Sigmoid colon (tissue), 6 donors: ENCODE measurements at regions not wholly inside any gene's neighbourhood (a gene's known extent, or its start where the extent isn't known, plus 50 kb on each side); places are given as distances from the start of the nearest gene placed in this dataset.

Source experiments
- DNase-seq: peaks from one replicate; pipeline ENCODE4 v3.0.0-alpha.2; 2019
- H3K27ac ChIP-seq, 4 donors: fragments of 200-600 bp; sonication (generic); one replicate each; pipeline ENCODE4 v1.5.1; 2016 to 2019; ENCODE audit warnings: mild to moderate bottlenecking in 1 of 4
- H3K27me3 ChIP-seq, 3 donors: fragments of 200-600 bp; sonication (generic); one replicate each; pipeline ENCODE4 v1.5.1; 2019; ENCODE audit warnings: mild to moderate bottlenecking in 1 of 3
- H3K36me3 ChIP-seq, 4 donors: fragments of 200-600 bp; sonication (generic); one replicate each; pipeline ENCODE4 v1.5.1; 2016 to 2019
- H3K4me1 ChIP-seq, 4 donors: fragments of 200-600 bp; sonication (generic); one replicate each; pipeline ENCODE4 v1.5.1; 2017 to 2019
- H3K4me3 ChIP-seq, 4 donors: fragments of 200-600 bp; sonication (generic); one replicate each; pipeline ENCODE4 v1.5.1; 2017 to 2019; ENCODE audit warnings: mild to moderate bottlenecking in 2 of 4, moderate library complexity in 1 of 4
- H3K9me3 ChIP-seq, 4 donors: fragments of 200-600 bp in 3 of 4; sonication (generic) in 3 of 4; one replicate each; pipeline versions ENCODE4 v1.5.1 to v1.6.1; 2013 to 2019
- CTCF ChIP-seq, 4 experiments: fragments of 450-650 bp in 3 of 4; fragments of 200-600 bp in 1 of 4; IDR thresholded peaks; one replicate each; pipeline ENCODE4 v1.5.1; 2016 to 2019; ENCODE audit warnings: antibody characterized with exemption in 4 of 4, mild to moderate bottlenecking in 3 of 4, moderate library complexity in 2 of 4
- EP300 ChIP-seq, 4 donors: sonication (generic); formaldehyde crosslinking; IDR thresholded peaks; one replicate each; pipeline ENCODE4 v1.6.1; 2017; ENCODE audit warnings: antibody characterized with exemption in 4 of 4
- POLR2A ChIP-seq, 2 donors: fragments of 450-650 bp; IDR thresholded peaks; one replicate each; pipeline ENCODE4 v1.6.1; 2016; ENCODE audit warnings: antibody characterized with exemption in 2 of 2, mild to moderate bottlenecking in 2 of 2, moderate library complexity in 2 of 2
- POLR2AphosphoS5 ChIP-seq, 4 donors: sonication (generic); formaldehyde crosslinking; IDR thresholded peaks; one replicate each; pipeline ENCODE4 v1.6.1; 2017; ENCODE audit warnings: antibody characterized with exemption in 4 of 4
- WGBS, 2 donors: extraction: QIAGEN DNeasy Blood & Tissue Kit; methylation state at CpG; one replicate each; pipeline ENCODE4 v1.1.7; 2013; 5-methylcytosine and 5-hydroxymethylcytosine counted together
- intact Hi-C: fragments of 100-400 bp; cut with DNase I; formaldehyde crosslinking; loops from one replicate; pipeline ENCODE4 v1.15.1; 2023
- donor health status: healthy with polysubstance abuse.
- donor health status: healthy.

- Histone ChIP-seq H3K27me3 (no peaks in the 10 kb centered on the region), H3K4me3 (no peak overlapping the region), H3K9me3 (no peaks in the 10 kb centered on the region), H3K27ac (no peak overlapping the region), H3K36me3 (no peaks in the 10 kb centered on the region), H3K4me1 (peaks cover 0 to 6% (median 0%) of the 10 kb centered on the region in 4 donors)
- DNase-seq: no peak
- intact Hi-C loops: no loop called here
- TF ChIP-seq POLR2A (IDR thresholded peaks at IDR 0.05) (no peak), EP300 (IDR thresholded peaks at IDR 0.05) (no peak), POLR2AphosphoS5 (IDR thresholded peaks at IDR 0.05) (no peak), CTCF (IDR thresholded peaks at IDR 0.05) (no peak)
Measured at GRCh38 chr4:77399831-77400230, 205.8 kb upstream of the CXCL13 start.

- WGBS, 2 donors: 52 to 64% methylated on average over 3 of the region's 3 CpGs
- intact Hi-C loops: no loop called here
- TF ChIP-seq POLR2AphosphoS5 (IDR thresholded peaks at IDR 0.05) (no peak), POLR2A (IDR thresholded peaks at IDR 0.05) (no peak), CTCF (IDR thresholded peaks at IDR 0.05) (no peak), EP300 (IDR thresholded peaks at IDR 0.05) (no peak)
Measured at GRCh38 chr4:77413766-77414165, 191.9 kb upstream of the CXCL13 start.

GRCh38 chr4:77415689-77416088, 189.9 kb upstream of the CXCL13 start:
- no peak overlapping the region for H3K27ac ChIP-seq
- no peak for TF ChIP-seq POLR2A (IDR thresholded peaks at IDR 0.05)
- TF ChIP-seq CTCF (IDR thresholded peaks at IDR 0.05): no peak
- TF ChIP-seq POLR2AphosphoS5 (IDR thresholded peaks at IDR 0.05): no peak
- no peak for TF ChIP-seq EP300 (IDR thresholded peaks at IDR 0.05)
- H3K27me3 ChIP-seq: no peaks in the 10 kb centered on the region
- H3K9me3 ChIP-seq: no peaks in the 10 kb centered on the region
- H3K4me1 ChIP-seq: peaks cover 0 to 9% (median 0%) of the 10 kb centered on the region in 4 donors
- intact Hi-C loops: no loop called here
- no peak for DNase-seq
- H3K36me3 ChIP-seq: no peaks in the 10 kb centered on the region
- no peak overlapping the region for H3K4me3 ChIP-seq

More at GRCh38 chr4:77413766-77414165, 191.9 kb upstream of the CXCL13 start:
- H3K27ac ChIP-seq: no peak overlapping the region
- H3K27me3 ChIP-seq: no peaks in the 10 kb centered on the region
- DNase-seq: no peak
- no peaks in the 10 kb centered on the region for H3K36me3 ChIP-seq
- H3K9me3 ChIP-seq: no peaks in the 10 kb centered on the region
- peaks cover 0 to 9% (median 0%) of the 10 kb centered on the region in 4 donors for H3K4me1 ChIP-seq
- no peak overlapping the region for H3K4me3 ChIP-seq

- DNase-seq: no peak
- Histone ChIP-seq H3K9me3 (no peaks in the 10 kb centered on the region), H3K27me3 (no peaks in the 10 kb centered on the region), H3K4me1 (peaks cover 0 to 9% (median 0%) of the 10 kb centered on the region in 4 donors), H3K4me3 (no peak overlapping the region), H3K36me3 (no peaks in the 10 kb centered on the region), H3K27ac (no peak overlapping the region)
- TF ChIP-seq POLR2A (IDR thresholded peaks at IDR 0.05) (no peak), CTCF (IDR thresholded peaks at IDR 0.05) (no peak), EP300 (IDR thresholded peaks at IDR 0.05) (no peak), POLR2AphosphoS5 (IDR thresholded peaks at IDR 0.05) (no peak)
- intact Hi-C loops: no loop called here
- WGBS, 2 donors: 10 to 33% methylated on average over 1 of the region's 1 CpG
Measured at GRCh38 chr4:77418333-77418732, 187.3 kb upstream of the CXCL13 start.

- intact Hi-C loops: no loop called here
- H3K9me3 ChIP-seq: no peaks in the 10 kb centered on the region
- 94 to 95% methylated on average over 4 of the region's 4 CpGs for WGBS, 2 donors
Measured at GRCh38 chr4:77430847-77431246, 174.8 kb upstream of the CXCL13 start.

More at GRCh38 chr4:77430847-77431246, 174.8 kb upstream of the CXCL13 start:
- no peak for DNase-seq
- no peak for TF ChIP-seq POLR2A (IDR thresholded peaks at IDR 0.05)
- no peak for TF ChIP-seq POLR2AphosphoS5 (IDR thresholded peaks at IDR 0.05)
- TF ChIP-seq EP300 (IDR thresholded peaks at IDR 0.05): no peak
- no peak for TF ChIP-seq CTCF (IDR thresholded peaks at IDR 0.05)
- H3K4me1 ChIP-seq: peaks cover 0 to 7% (median 3%) of the 10 kb centered on the region in 4 donors
- no peak overlapping the region for H3K4me3 ChIP-seq
- H3K27ac ChIP-seq: no peak overlapping the region
- H3K36me3 ChIP-seq: no peaks in the 10 kb centered on the region
- H3K27me3 ChIP-seq: no peaks in the 10 kb centered on the region
